Neuronal stem cell (in vitro differentiated cells): ENCODE measurements at regions not wholly inside any gene's neighbourhood (a gene's known extent, or its start where the extent isn't known, plus 50 kb on each side); places are given as distances from the start of the nearest gene placed in this dataset.

Experiments used
- DNase-seq: peaks from one replicate; pipeline ENCODE4 v3.0.0-alpha.2; 2013; ENCODE audit warnings: low spot score
- H2AFZ ChIP-seq: one replicate; pipeline ENCODE4 v1.6.1; 2013; ENCODE audit warnings: mild to moderate bottlenecking, low read length, inconsistent platforms
- H2AK5ac ChIP-seq: 2 replicates; pipeline ENCODE4 v1.6.1; 2013; ENCODE audit warnings: low read depth, mild to moderate bottlenecking, inconsistent platforms, low read length, moderate library complexity, mixed read lengths
- H2BK120ac ChIP-seq: 2 replicates; pipeline ENCODE4 v1.6.1; 2013; ENCODE audit warnings: low read depth, mild to moderate bottlenecking, inconsistent platforms, low read length, moderate library complexity, mixed read lengths
- H2BK12ac ChIP-seq: one replicate; pipeline ENCODE4 v1.6.1; 2013; ENCODE audit warnings: low read length, inconsistent platforms
- H2BK15ac ChIP-seq: 2 replicates; pipeline ENCODE4 v1.6.1; 2013; ENCODE audit warnings: mild to moderate bottlenecking, low read length, inconsistent platforms, mixed read lengths
- H2BK5ac ChIP-seq: one replicate; pipeline ENCODE4 v1.6.1; 2013; ENCODE audit warnings: inconsistent platforms, mild to moderate bottlenecking, low read length, moderate library complexity
- H3K14ac ChIP-seq: one replicate; pipeline ENCODE4 v1.6.1; 2013; ENCODE audit warnings: low read length, inconsistent platforms
- H3K18ac ChIP-seq: 2 replicates; pipeline ENCODE4 v1.6.1; 2013; ENCODE audit warnings: low read length, inconsistent platforms
- H3K23ac ChIP-seq: 2 replicates; pipeline ENCODE4 v1.6.1; 2013; ENCODE audit warnings: low read depth, mild to moderate bottlenecking, mixed read lengths, low read length, inconsistent platforms; ENCODE audit not compliant: poor library complexity
- H3K27ac ChIP-seq: replicated peaks from 3 replicates; pipeline ENCODE4 v1.5.1; 2013; ENCODE audit warnings: low read length, inconsistent platforms
- H3K27me3 ChIP-seq, 3 experiments: 2 replicates each; pipeline ENCODE4 v1.6.1; 2013; ENCODE audit warnings: low read length in 3 of 3, mild to moderate bottlenecking in 2 of 3, inconsistent platforms in 1 of 3, low read depth in 1 of 3, mixed read lengths in 1 of 3, moderate library complexity in 1 of 3; ENCODE audit not compliant: control insufficient read depth in 3 of 3, insufficient read depth in 3 of 3
- H3K36me3 ChIP-seq, 2 donors: replicated peaks in 1 of 2; 2 replicates each; pipeline ENCODE4 v1.6.1; 2013; ENCODE audit warnings: low read length in 2 of 2; ENCODE audit not compliant: control insufficient read depth in 2 of 2, insufficient read depth in 2 of 2
- H3K4ac ChIP-seq: 2 replicates; pipeline ENCODE4 v1.6.1; 2013; ENCODE audit warnings: inconsistent platforms, mild to moderate bottlenecking, low read length, moderate library complexity
- H3K4me1 ChIP-seq, 2 donors: 1 replicate in 1 of 2; 2 replicates in 1 of 2; pipeline ENCODE4 v1.6.1; 2013; ENCODE audit warnings: low read length in 2 of 2, low read depth in 1 of 2; ENCODE audit not compliant: control insufficient read depth in 2 of 2, insufficient read depth in 1 of 2
- H3K4me2 ChIP-seq: one replicate; pipeline ENCODE4 v1.6.1; 2013; ENCODE audit warnings: mild to moderate bottlenecking, low read length, inconsistent platforms; ENCODE audit not compliant: insufficient read depth, poor library complexity, severe bottlenecking
- H3K4me3 ChIP-seq, 2 donors: 2 replicates each; pipeline ENCODE4 v1.5.1; 2013; ENCODE audit warnings: low read length in 2 of 2, mild to moderate bottlenecking in 2 of 2, inconsistent platforms in 1 of 2, moderate library complexity in 1 of 2
- H3K79me1 ChIP-seq: one replicate; pipeline ENCODE4 v1.6.1; 2013; ENCODE audit warnings: low read depth, mild to moderate bottlenecking, inconsistent platforms, low read length, moderate library complexity
- H3K9ac ChIP-seq: one replicate; pipeline ENCODE4 v1.6.1; 2013; ENCODE audit warnings: mild to moderate bottlenecking, low read depth, low read length, inconsistent platforms; ENCODE audit not compliant: poor library complexity
- H3K9me3 ChIP-seq, 2 donors: replicated peaks in 1 of 2; 2 replicates each; pipeline versions ENCODE3 to v1.6.1; 2013; ENCODE audit warnings: low read length in 2 of 2, mild to moderate bottlenecking in 2 of 2, inconsistent platforms in 1 of 2, low read depth in 1 of 2, mixed read lengths in 1 of 2, moderate library complexity in 1 of 2; ENCODE audit not compliant: control insufficient read depth in 2 of 2, insufficient read depth in 1 of 2
- H4K8ac ChIP-seq: one replicate; pipeline ENCODE4 v1.6.1; 2013; ENCODE audit warnings: low read depth, mild to moderate bottlenecking, inconsistent platforms, low read length, moderate library complexity
- H4K91ac ChIP-seq: one replicate; pipeline ENCODE4 v1.6.1; 2013; ENCODE audit warnings: low read length, low read depth, mild to moderate bottlenecking, inconsistent platforms; ENCODE audit not compliant: poor library complexity
- WGBS, 2 donors: extraction: QIAGEN DNeasy Blood & Tissue Kit; methylation state at CpG; one replicate each; pipeline ENCODE4 v1.1.7; 2013; ENCODE audit warnings: missing lambda C conversion rate in 2 of 2, mixed read lengths in 1 of 2; ENCODE audit not compliant: insufficient read length in 2 of 2, insufficient replicate concordance in 1 of 2; ENCODE audit errors: extremely low coverage in 2 of 2; 5-methylcytosine and 5-hydroxymethylcytosine counted together

DNA sequence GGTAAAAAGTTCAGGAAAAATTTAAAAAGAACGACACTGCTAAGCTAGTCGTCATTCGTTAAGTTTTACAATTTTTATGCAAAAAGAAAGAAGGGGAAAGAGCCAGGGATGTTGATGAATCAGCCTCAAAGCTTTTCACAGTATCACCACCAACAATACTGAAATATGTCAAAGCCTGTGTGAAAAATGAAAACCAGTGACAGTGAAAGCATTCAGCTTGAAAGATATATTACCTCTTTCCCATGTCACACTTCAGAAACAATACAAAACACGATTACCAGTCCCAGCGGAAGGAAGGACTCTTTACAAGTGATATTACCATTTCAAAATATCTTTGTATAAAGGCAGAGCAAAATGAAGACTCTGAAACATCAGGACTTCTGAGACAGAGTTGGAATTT, 489.2 kb downstream of the EPHA7 start:
- H3K4me3 ChIP-seq: no peak overlapping the region
- no peak overlapping the region for H2BK15ac ChIP-seq
- H3K14ac ChIP-seq: no peak overlapping the region
- no peaks in the 10 kb centered on the region for H3K4me1 ChIP-seq
- no peak overlapping the region for H4K8ac ChIP-seq
- H3K27ac ChIP-seq: no peak overlapping the region
- H2BK12ac ChIP-seq: no peak overlapping the region
- H3K27me3 ChIP-seq: no peaks in the 10 kb centered on the region
- H3K36me3 ChIP-seq: no peaks in the 10 kb centered on the region
- no peak overlapping the region for H2BK120ac ChIP-seq
- no peaks in the 10 kb centered on the region for H3K79me1 ChIP-seq
- no peak overlapping the region for H3K23ac ChIP-seq
- no peak overlapping the region for H2AFZ ChIP-seq
- H3K18ac ChIP-seq: no peak overlapping the region
- no peak overlapping the region for H3K4me2 ChIP-seq
- no peak overlapping the region for H2AK5ac ChIP-seq
- no peak overlapping the region for H3K4ac ChIP-seq
- no peak overlapping the region for H4K91ac ChIP-seq
- no peak overlapping the region for H3K9ac ChIP-seq
- WGBS, 2 donors: no CpG with 5 or more reads among the region's 5 CpGs
- H2BK5ac ChIP-seq: no peak overlapping the region
- DNase-seq: no peak
- no peaks in the 10 kb centered on the region for H3K9me3 ChIP-seq

DNA sequence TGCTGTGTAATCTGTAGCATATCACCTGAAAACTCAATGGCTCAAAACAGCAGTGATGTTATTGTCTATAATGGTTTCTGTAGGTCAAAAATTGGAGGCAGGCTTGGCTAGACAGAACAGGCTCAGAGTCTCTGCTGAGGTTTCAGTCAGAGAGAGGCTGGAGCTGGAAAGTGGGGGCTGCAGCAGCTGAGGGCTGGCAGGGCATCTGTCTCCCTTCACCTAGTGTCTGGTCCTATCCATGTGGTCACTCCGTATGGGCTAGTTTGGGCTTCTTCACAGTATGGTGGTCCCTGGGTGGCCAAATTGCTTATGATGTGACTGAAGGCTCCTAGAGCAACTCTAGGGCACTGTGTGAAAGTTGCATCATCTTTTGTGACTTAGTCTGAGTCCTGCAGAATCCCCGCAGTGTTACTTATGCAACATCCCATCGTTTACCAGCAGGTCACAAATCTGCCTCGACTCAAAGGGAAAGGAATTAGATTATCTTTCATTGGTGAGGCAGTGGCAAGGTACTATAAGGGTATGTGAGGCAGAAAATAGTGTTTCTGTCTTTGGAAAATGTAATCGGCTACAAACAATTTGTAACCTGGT, 497.0 kb downstream of the EPHA7 start:
- Histone ChIP-seq H4K91ac (no peak overlapping the region), H3K9me3 (no peaks in the 10 kb centered on the region), H3K4me3 (no peak overlapping the region), H3K4me2 (no peak overlapping the region), H2BK120ac (no peak overlapping the region), H2AK5ac (no peak overlapping the region), H3K9ac (no peak overlapping the region), H2BK12ac (peak overlapping the region; percentile 8), H3K18ac (no peak overlapping the region), H2BK5ac (no peak overlapping the region), H3K36me3 (no peaks in the 10 kb centered on the region), H3K27me3 (no peaks in the 10 kb centered on the region), H2BK15ac (no peak overlapping the region), H3K4ac (no peak overlapping the region), H3K79me1 (no peaks in the 10 kb centered on the region), H3K4me1 (peaks cover 0 to 2% of the 10 kb centered on the region in 2 donors), H2AFZ (no peak overlapping the region), H3K14ac (no peak overlapping the region), H3K23ac (no peak overlapping the region), H4K8ac (no peak overlapping the region), H3K27ac (no peak overlapping the region)
- no peak for DNase-seq
- WGBS, 2 donors: no CpG with 5 or more reads among the region's 5 CpGs

DNA sequence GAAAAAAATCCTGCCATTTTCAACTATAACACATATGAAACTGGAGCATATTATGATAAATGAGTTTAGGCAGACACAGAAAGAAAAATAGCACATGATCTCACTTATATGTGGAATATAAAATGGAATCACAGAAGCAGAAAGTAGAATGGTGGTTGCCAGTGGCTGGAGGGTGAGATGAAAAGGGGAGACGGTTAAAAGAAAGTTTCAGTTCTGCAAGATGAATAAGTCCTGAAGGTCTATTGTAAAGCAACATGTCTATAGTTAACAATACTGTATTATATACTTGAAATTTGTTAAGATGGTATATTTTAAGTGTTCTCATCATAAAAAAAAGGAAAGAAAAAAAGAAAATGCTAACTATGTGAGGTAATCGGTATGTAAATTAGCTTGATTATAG, 503.9 kb downstream of the EPHA7 start:
- Histone ChIP-seq H2AK5ac (no peak overlapping the region), H3K4me3 (no peak overlapping the region), H3K27ac (no peak overlapping the region), H3K14ac (no peak overlapping the region), H3K27me3 (no peaks in the 10 kb centered on the region), H2BK120ac (no peak overlapping the region), H2BK15ac (no peak overlapping the region), H2BK12ac (no peak overlapping the region), H4K91ac (no peak overlapping the region), H3K4me1 (no peaks in the 10 kb centered on the region), H3K9ac (no peak overlapping the region), H4K8ac (no peak overlapping the region), H3K4me2 (no peak overlapping the region), H3K18ac (no peak overlapping the region), H3K23ac (no peak overlapping the region), H3K79me1 (no peaks in the 10 kb centered on the region), H3K4ac (no peak overlapping the region), H2BK5ac (no peak overlapping the region), H2AFZ (no peak overlapping the region), H3K36me3 (no peaks in the 10 kb centered on the region), H3K9me3 (no peaks in the 10 kb centered on the region)
- no CpG with 5 or more reads among the region's 2 CpGs for WGBS, 2 donors
- no peak for DNase-seq

DNA sequence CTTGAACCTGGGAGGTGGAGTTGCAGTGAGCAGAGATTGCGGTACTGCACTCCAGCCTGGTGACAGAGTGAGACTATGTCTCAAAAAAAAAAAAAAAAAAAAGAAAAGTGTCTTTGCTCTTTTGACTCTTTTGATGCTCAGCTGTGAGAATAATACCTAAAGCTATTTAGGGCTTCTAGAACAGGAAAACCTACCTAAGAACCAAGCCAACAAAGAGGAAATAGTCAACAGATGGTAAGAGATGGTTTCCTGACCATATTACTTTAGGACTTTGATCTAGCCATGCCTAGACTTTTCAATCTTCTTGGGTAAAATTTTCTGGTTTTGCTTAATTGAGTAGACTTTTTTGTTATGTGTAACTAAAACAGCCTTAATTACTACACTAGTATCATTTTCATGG, 508.1 kb downstream of the EPHA7 start:
- no peak overlapping the region for H2BK5ac ChIP-seq
- no peak overlapping the region for H3K18ac ChIP-seq
- no peaks in the 10 kb centered on the region for H3K79me1 ChIP-seq
- no CpG with 5 or more reads among the region's 1 CpG for WGBS, 2 donors
- H2BK12ac ChIP-seq: no peak overlapping the region
- no peak overlapping the region for H2BK15ac ChIP-seq
- H3K4me2 ChIP-seq: no peak overlapping the region
- DNase-seq: no peak
- H3K4me1 ChIP-seq: no peaks in the 10 kb centered on the region
- H3K23ac ChIP-seq: no peak overlapping the region
- no peak overlapping the region for H3K27ac ChIP-seq
- no peaks in the 10 kb centered on the region for H3K27me3 ChIP-seq
- H3K4ac ChIP-seq: no peak overlapping the region
- no peak overlapping the region for H4K8ac ChIP-seq
- H4K91ac ChIP-seq: no peak overlapping the region
- H3K9ac ChIP-seq: no peak overlapping the region
- no peak overlapping the region for H2AK5ac ChIP-seq
- H3K14ac ChIP-seq: no peak overlapping the region
- H2BK120ac ChIP-seq: no peak overlapping the region
- H3K4me3 ChIP-seq: no peak overlapping the region
- no peaks in the 10 kb centered on the region for H3K9me3 ChIP-seq
- H3K36me3 ChIP-seq: no peaks in the 10 kb centered on the region
- H2AFZ ChIP-seq: no peak overlapping the region
